Mesenchymal stem cell (in vitro differentiated cells and primary cell): ENCODE measurements at regions not wholly inside any gene's neighbourhood (a gene's known extent, or its start where the extent isn't known, plus 50 kb on each side); places are given as distances from the start of the nearest gene placed in this dataset.
A peak's percentile ranks its signal among the peaks of the same experiment; 100 is the strongest.

ENCODE experiments used
- DNase-seq: peaks from one replicate; pipeline ENCODE4 v3.0.0-alpha.2; 2013
- H2AFZ ChIP-seq: one replicate; pipeline ENCODE4 v1.6.1; 2013; ENCODE audit warnings: low read depth, mild to moderate bottlenecking, control low read depth, inconsistent platforms, low read length, moderate library complexity
- H2AK5ac ChIP-seq: 2 replicates; pipeline ENCODE4 v1.6.1; 2013; ENCODE audit warnings: low read length, moderate library complexity, mild to moderate bottlenecking, inconsistent platforms; ENCODE audit not compliant: severe bottlenecking
- H2BK120ac ChIP-seq: one replicate; pipeline ENCODE4 v1.6.1; 2013; ENCODE audit warnings: low read depth, mild to moderate bottlenecking, inconsistent platforms, low read length, moderate library complexity
- H2BK12ac ChIP-seq, 2 experiments: one replicate each; pipeline ENCODE4 v1.6.1; 2013; ENCODE audit warnings: inconsistent platforms in 2 of 2, low read length in 2 of 2, mild to moderate bottlenecking in 2 of 2, moderate library complexity in 2 of 2, control low read depth in 1 of 2
- H2BK15ac ChIP-seq: one replicate; pipeline ENCODE4 v1.6.1; 2013; ENCODE audit warnings: mild to moderate bottlenecking, low read depth, inconsistent platforms; ENCODE audit not compliant: poor library complexity, severe bottlenecking
- H2BK5ac ChIP-seq: 2 replicates; pipeline ENCODE4 v1.6.1; 2013; ENCODE audit warnings: low read depth, mild to moderate bottlenecking, low read length, control low read depth, inconsistent platforms; ENCODE audit not compliant: poor library complexity, severe bottlenecking
- H3K14ac ChIP-seq, 2 experiments: one replicate each; pipeline ENCODE4 v1.6.1; 2013; ENCODE audit warnings: inconsistent platforms in 2 of 2, low read length in 2 of 2, control low read depth in 1 of 2, mild to moderate bottlenecking in 1 of 2, moderate library complexity in 1 of 2
- H3K18ac ChIP-seq, 2 experiments: one replicate each; pipeline ENCODE4 v1.6.1; 2013; ENCODE audit warnings: inconsistent platforms in 2 of 2, low read length in 2 of 2, control low read depth in 1 of 2, low read depth in 1 of 2, mild to moderate bottlenecking in 1 of 2
- H3K23ac ChIP-seq, 2 experiments: one replicate each; pipeline ENCODE4 v1.6.1; 2013; ENCODE audit warnings: inconsistent platforms in 2 of 2, low read length in 2 of 2, mild to moderate bottlenecking in 2 of 2, moderate library complexity in 2 of 2, control low read depth in 1 of 2
- H3K27ac ChIP-seq: 2 replicates; pipeline ENCODE4 v1.5.1; 2013; ENCODE audit warnings: mild to moderate bottlenecking, moderate library complexity, low read length, control low read depth, inconsistent platforms; ENCODE audit not compliant: poor library complexity, severe bottlenecking
- H3K27me3 ChIP-seq, 2 experiments: 2 replicates each; pipeline versions ENCODE4 v1.6.1 to v1.7.0; 2013; ENCODE audit warnings: low read length in 2 of 2, mild to moderate bottlenecking in 2 of 2, moderate library complexity in 2 of 2, control low read depth in 1 of 2, inconsistent platforms in 1 of 2; ENCODE audit not compliant: control insufficient read depth in 1 of 2, insufficient read depth in 1 of 2
- H3K36me3 ChIP-seq, 2 experiments: 2 replicates each; pipeline versions ENCODE4 v1.6.1 to v1.7.0; 2013; ENCODE audit warnings: low read length in 2 of 2, control low read depth in 1 of 2, inconsistent platforms in 1 of 2, low read depth in 1 of 2, mild to moderate bottlenecking in 1 of 2; ENCODE audit not compliant: insufficient read depth in 2 of 2, control insufficient read depth in 1 of 2
- H3K4ac ChIP-seq, 2 experiments: one replicate each; pipeline ENCODE4 v1.6.1; 2013; ENCODE audit warnings: inconsistent platforms in 2 of 2, low read length in 2 of 2, mild to moderate bottlenecking in 2 of 2, moderate library complexity in 2 of 2, control low read depth in 1 of 2, low read depth in 1 of 2
- H3K4me1 ChIP-seq: 2 replicates; pipeline ENCODE4 v1.6.1; 2013; ENCODE audit warnings: low read depth, low read length, control low read depth; ENCODE audit not compliant: control insufficient read depth, insufficient read depth
- H3K4me2 ChIP-seq: 2 replicates; pipeline ENCODE4 v1.6.1; 2013; ENCODE audit warnings: low read length, mild to moderate bottlenecking, inconsistent platforms; ENCODE audit not compliant: poor library complexity, severe bottlenecking
- H3K4me3 ChIP-seq, 2 experiments: 2 replicates each; pipeline versions ENCODE4 v1.5.1 to v1.7.0; 2013; ENCODE audit warnings: low read length in 2 of 2, mild to moderate bottlenecking in 2 of 2, control low read depth in 1 of 2, low read depth in 1 of 2; ENCODE audit not compliant: insufficient read depth in 1 of 2
- H3K79me1 ChIP-seq: replicated peaks from 2 replicates; pipeline ENCODE4 v1.6.1; 2013; ENCODE audit warnings: mild to moderate bottlenecking, control low read depth, low read length, inconsistent platforms; ENCODE audit not compliant: poor library complexity, severe bottlenecking
- H3K9ac ChIP-seq: 2 replicates; pipeline ENCODE4 v1.7.0; 2013; ENCODE audit warnings: mild to moderate bottlenecking, low read length, moderate library complexity
- H3K9me3 ChIP-seq: 2 replicates; pipeline ENCODE4 v1.7.0; 2013; ENCODE audit warnings: mild to moderate bottlenecking, low read length; ENCODE audit not compliant: control insufficient read depth
- H4K8ac ChIP-seq: one replicate; pipeline ENCODE4 v1.6.1; 2013; ENCODE audit warnings: inconsistent platforms, mild to moderate bottlenecking, low read length, moderate library complexity
- H4K91ac ChIP-seq: one replicate; pipeline ENCODE4 v1.6.1; 2013; ENCODE audit warnings: mild to moderate bottlenecking, low read length, inconsistent platforms
- WGBS: methylation state at CpG from one replicate; pipeline ENCODE4 v1.1.7; 2013; ENCODE audit warnings: mixed read lengths; 5-methylcytosine and 5-hydroxymethylcytosine counted together

GRCh38 chr3:80677796-80678195 lies 910.0 kb upstream of the ROBO1 start:
- no peak overlapping the region for H2BK120ac ChIP-seq
- no peak overlapping the region for H4K8ac ChIP-seq
- H2BK12ac ChIP-seq: no peak overlapping the region
- H3K79me1 ChIP-seq: no peaks in the 10 kb centered on the region
- H3K9ac ChIP-seq: no peak overlapping the region
- no peak overlapping the region for H3K4me3 ChIP-seq
- H2AFZ ChIP-seq: no peak overlapping the region
- H3K4me1 ChIP-seq: peaks cover 4% of the 10 kb centered on the region
- H2AK5ac ChIP-seq: no peak overlapping the region
- no peak overlapping the region for H2BK5ac ChIP-seq
- H3K27ac ChIP-seq: no peak overlapping the region
- no peak overlapping the region for H2BK15ac ChIP-seq
- H3K23ac ChIP-seq: no peak overlapping the region
- no peaks in the 10 kb centered on the region for H3K27me3 ChIP-seq
- no peak overlapping the region for H4K91ac ChIP-seq
- no peaks in the 10 kb centered on the region for H3K9me3 ChIP-seq
- peak; percentile 1 for DNase-seq
- no peak overlapping the region for H3K18ac ChIP-seq
- H3K4ac ChIP-seq: no peak overlapping the region
- H3K36me3 ChIP-seq: no peaks in the 10 kb centered on the region
- H3K14ac ChIP-seq: no peak overlapping the region
- no peak overlapping the region for H3K4me2 ChIP-seq
- 46% methylated on average over 5 of the region's 6 CpGs for WGBS

- no peak overlapping the region for H2BK12ac ChIP-seq
- no peaks in the 10 kb centered on the region for H3K79me1 ChIP-seq
- peaks cover 4% of the 10 kb centered on the region for H3K4me1 ChIP-seq
- H4K8ac ChIP-seq: no peak overlapping the region
- H4K91ac ChIP-seq: no peak overlapping the region
- no peak overlapping the region for H3K4ac ChIP-seq
- no peak overlapping the region for H2BK15ac ChIP-seq
- no peak overlapping the region for H3K14ac ChIP-seq
- H3K9me3 ChIP-seq: no peaks in the 10 kb centered on the region
- no peak overlapping the region for H3K4me3 ChIP-seq
- H3K27ac ChIP-seq: no peak overlapping the region
- H3K23ac ChIP-seq: no peak overlapping the region
- H2BK120ac ChIP-seq: no peak overlapping the region
- no peaks in the 10 kb centered on the region for H3K27me3 ChIP-seq
- H3K18ac ChIP-seq: no peak overlapping the region
- DNase-seq: no peak
- no peak overlapping the region for H2BK5ac ChIP-seq
- H3K9ac ChIP-seq: no peak overlapping the region
- no peak overlapping the region for H3K4me2 ChIP-seq
- no peaks in the 10 kb centered on the region for H3K36me3 ChIP-seq
- no peak overlapping the region for H2AFZ ChIP-seq
- H2AK5ac ChIP-seq: no peak overlapping the region
Measured at GRCh38 chr3:80676866-80677265, 909.1 kb upstream of the ROBO1 start.

- no peak overlapping the region for H3K27ac ChIP-seq
- no peak overlapping the region for H3K23ac ChIP-seq
- no peak overlapping the region for H2AK5ac ChIP-seq
- no peak overlapping the region for H2BK120ac ChIP-seq
- H2BK15ac ChIP-seq: no peak overlapping the region
- no peak overlapping the region for H3K18ac ChIP-seq
- no peak overlapping the region for H3K4ac ChIP-seq
- H3K79me1 ChIP-seq: no peaks in the 10 kb centered on the region
- H3K9me3 ChIP-seq: no peaks in the 10 kb centered on the region
- H3K4me1 ChIP-seq: peaks cover 4% of the 10 kb centered on the region
- no peak for DNase-seq
- H3K27me3 ChIP-seq: no peaks in the 10 kb centered on the region
- no peak overlapping the region for H2BK12ac ChIP-seq
- no peak overlapping the region for H4K8ac ChIP-seq
- H3K4me2 ChIP-seq: peak overlapping the region; percentile 29
- H2AFZ ChIP-seq: no peak overlapping the region
- H3K14ac ChIP-seq: no peak overlapping the region
- no peak overlapping the region for H3K4me3 ChIP-seq
- no peaks in the 10 kb centered on the region for H3K36me3 ChIP-seq
- no peak overlapping the region for H4K91ac ChIP-seq
- H2BK5ac ChIP-seq: no peak overlapping the region
- 86% methylated on average over 1 of the region's 2 CpGs for WGBS
- no peak overlapping the region for H3K9ac ChIP-seq
Measured at GRCh38 chr3:80676261-80676660, 908.5 kb upstream of the ROBO1 start.

- Histone ChIP-seq H3K4me2 (no peak overlapping the region), H3K79me1 (no peaks in the 10 kb centered on the region), H4K8ac (no peak overlapping the region), H3K23ac (no peak overlapping the region), H3K14ac (no peak overlapping the region), H3K9ac (no peak overlapping the region), H3K27me3 (no peaks in the 10 kb centered on the region), H2BK12ac (no peak overlapping the region), H3K27ac (no peak overlapping the region), H2BK5ac (no peak overlapping the region), H2BK120ac (no peak overlapping the region), H3K9me3 (no peaks in the 10 kb centered on the region), H2AK5ac (no peak overlapping the region), H4K91ac (no peak overlapping the region), H3K36me3 (no peaks in the 10 kb centered on the region), H3K4me1 (peaks cover 4% of the 10 kb centered on the region), H2BK15ac (no peak overlapping the region), H3K4ac (no peak overlapping the region), H3K18ac (no peak overlapping the region), H2AFZ (no peak overlapping the region), H3K4me3 (no peak overlapping the region)
- no peak for DNase-seq
- WGBS: no CpG with 5 or more reads among the region's 4 CpGs
Measured at GRCh38 chr3:80675790-80676189, 908.0 kb upstream of the ROBO1 start.
